Kidney capillary endothelial cell (primary cell): ENCODE measurements at regions not wholly inside any gene's neighbourhood (a gene's known extent, or its start where the extent isn't known, plus 50 kb on each side); places are given as distances from the start of the nearest gene placed in this dataset.

Source experiments
- DNase-seq: peaks from one replicate; pipeline ENCODE4 v3.0.0-alpha.2; 2018; ENCODE audit warnings: low spot score

DNA sequence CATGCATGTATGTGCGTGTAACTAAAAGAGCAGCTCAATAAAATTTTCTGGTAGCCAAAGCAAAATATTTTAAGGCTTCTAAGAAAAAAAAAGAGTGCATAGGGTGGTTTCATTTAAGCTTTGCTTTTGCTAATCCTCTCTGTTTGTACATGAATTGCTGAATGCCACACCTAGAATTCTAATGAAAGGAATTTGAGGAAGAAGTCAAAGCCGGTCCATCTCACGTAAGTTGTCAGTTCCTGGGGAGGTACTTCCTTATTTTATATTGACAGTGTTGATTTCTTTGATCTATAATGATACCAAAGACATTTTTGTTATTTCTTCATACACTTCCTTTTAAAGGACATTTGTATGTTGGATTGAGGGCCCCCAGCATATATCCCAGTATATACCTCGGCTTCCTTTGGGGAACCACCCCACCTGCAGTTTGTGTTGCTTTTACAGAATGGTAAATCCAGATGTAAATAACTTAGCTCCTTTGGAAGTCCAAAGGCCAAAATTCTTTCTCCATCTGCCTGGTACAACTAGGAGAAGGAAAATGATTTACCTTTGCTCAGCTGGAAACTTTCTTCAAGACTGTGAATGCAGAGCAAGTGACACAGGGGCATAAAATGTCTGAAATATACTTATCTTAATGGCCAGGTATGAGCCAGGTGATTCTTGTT, 420.9 kb upstream of the ATP2B1 start:
- no peak for DNase-seq

DNA sequence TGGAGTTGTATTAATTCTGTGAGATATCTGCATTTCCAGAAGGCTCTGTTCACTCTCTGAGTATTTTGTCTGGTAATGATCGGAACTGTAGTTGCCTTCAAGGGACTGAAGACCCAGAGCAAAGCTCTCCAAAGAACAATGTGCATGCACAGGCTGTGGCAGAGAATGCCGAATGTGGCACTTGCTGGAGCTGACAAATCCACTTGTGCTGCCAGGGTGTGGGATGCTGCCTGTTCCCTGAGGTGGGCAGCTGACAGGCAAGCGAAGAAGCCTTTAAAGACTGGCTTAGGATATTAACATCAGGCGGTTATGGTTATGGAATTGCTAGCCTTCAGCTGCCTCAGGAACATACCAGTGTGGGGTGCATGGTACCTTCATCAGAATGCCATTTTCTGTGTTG, 419.9 kb upstream of the ATP2B1 start:
- no peak for DNase-seq

DNA sequence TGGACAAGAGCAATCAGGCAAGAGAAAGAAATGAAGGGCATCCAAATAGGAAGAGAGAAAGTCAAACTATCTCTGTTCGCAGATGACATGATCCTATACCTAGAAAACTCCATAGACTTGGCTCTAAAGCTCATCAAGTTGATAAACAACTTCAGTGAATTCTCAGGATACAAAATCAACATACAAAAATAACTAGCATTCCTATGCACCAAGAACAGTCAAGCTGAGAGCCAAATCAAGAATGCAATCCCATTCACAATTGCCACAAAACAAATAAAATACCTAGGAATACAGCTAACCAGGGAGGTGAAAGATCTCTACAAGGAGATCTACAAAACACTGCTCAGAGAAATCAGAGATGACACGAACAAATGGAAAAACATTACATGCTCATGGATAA, 417.5 kb upstream of the ATP2B1 start:
- no peak for DNase-seq

DNA sequence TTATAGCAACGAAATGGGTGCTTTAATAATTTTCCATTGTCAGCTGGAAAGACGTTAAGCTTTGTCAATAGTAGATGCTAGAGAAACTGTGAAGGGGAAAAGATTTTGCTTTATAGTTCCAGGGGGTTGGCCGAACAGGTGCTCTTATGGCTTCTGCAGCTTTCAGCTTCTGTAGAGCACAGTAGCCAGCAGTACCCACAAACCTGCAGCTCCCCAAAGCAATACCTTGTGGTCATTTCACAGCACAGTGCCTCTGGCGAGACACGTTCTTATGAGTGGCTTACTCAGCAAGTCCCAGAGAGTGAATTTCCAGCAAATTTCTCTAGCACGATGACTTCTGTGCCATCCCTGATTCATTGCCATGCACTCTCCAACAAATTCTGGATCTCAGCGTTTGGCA, 416.3 kb upstream of the ATP2B1 start:
- no peak for DNase-seq

DNA sequence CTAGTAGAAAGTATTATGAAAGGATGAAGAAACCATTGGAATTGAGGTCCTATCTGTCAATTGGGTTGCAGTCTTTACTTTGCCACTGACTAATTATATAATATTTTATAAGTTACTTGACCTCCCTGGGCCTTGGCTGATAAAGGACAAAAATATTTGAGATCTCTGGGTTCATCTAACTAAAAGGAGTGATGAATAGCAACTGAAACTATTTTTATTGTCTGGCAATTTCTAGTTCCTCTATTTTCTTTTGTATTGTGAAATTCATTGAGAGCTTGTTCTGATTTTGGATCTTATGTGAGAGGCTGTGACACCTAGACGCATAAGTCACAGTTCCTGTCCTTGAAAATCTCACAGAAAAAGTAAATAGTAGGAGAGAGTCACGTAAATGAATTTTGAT, 415.7 kb upstream of the ATP2B1 start:
- no peak for DNase-seq

DNA sequence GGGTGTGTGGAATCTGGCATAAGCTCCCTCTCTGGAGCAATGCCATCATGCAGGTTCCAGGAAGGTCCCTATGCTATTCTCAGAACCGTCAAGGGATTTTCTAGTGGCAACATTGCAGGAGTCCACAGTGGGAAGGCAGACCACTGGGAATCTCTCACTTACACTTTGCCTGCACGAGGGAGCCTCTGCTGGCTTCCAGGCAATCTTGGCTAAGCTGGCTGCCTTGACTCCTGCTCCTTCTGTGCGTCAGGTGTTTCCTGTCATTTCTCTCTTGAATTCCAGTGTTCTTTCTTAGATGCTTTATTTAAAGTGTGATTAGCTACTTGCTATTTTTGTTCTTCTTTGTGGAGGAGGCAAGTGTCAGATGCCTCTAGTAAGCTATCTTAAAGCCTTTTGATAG, 414.0 kb upstream of the ATP2B1 start:
- DNase-seq: no peak

DNA sequence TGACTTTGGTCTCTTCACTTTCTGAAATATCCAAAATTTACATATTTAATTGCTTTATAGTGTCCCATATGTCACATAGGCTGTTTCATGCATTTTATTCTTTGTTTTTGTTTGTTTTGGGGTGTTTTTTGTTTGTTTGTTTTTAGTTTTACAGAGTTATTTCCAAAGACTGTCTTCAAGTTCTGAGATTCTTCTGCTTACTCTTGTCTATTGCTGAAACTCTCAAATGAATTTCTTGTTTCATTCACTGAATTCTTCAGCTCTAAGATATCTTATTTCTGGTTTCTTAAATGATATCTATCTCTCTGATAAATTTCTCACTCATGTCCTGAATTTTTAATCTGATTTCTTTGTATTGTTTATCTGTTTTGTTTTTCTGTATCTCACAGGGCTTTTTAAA, 412.0 kb upstream of the ATP2B1 start:
- DNase-seq: no peak

DNA sequence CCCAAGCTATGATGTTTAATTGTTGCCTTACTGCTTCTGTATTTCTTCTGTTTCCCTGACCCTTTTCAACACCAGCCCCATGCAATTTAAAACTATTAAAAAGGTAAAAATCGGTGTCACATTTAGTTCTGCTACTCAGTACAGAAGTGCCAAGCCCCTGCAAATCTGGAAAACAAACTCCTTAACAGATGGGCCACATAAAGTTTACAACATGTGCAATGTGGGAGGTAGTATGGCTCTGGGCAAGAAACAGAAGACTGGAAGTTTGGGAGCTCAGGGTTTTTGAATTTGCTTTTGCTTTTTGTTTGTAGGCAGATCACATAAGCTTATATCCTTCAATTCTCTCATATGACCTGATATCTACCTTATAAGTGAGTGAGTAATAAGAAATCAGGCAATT, 404.0 kb upstream of the ATP2B1 start:
- no peak for DNase-seq

DNA sequence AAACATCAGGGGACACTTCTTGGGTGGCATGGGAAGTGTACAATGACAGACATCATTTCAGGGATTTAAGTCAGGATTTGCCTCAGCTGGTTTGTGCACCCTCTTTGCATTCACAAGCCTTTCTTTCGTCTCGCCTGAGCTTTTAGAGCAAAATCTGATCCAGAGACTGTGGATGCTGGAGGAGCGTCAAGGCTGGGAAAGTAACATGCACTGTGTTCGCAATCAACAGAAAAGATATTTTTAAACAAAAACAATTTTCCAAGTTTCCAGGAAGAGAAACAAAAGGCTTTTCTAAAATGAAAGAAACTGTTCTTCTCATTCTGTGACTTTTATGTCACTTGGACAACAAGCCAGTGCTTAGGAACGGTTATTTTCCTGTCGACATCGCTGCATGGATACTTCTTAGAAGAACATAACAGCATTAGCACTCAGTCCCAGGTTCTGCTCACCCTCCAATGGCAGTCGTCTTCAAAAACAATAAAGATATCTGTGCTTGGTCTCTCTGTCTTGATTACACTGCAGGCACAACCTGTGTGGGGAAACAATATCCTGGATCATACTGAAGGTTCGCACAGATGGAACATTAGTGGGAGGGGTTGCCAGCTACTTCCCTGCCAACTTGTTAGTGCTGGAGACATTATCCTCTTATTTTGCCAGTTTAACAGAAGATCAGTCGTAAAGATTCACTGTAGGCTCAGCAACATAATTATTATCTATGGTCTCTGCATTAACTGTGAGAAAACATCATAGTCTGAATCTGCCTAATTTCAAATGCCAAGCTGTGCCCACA, 403.3 kb upstream of the ATP2B1 start:
- DNase-seq: no peak

DNA sequence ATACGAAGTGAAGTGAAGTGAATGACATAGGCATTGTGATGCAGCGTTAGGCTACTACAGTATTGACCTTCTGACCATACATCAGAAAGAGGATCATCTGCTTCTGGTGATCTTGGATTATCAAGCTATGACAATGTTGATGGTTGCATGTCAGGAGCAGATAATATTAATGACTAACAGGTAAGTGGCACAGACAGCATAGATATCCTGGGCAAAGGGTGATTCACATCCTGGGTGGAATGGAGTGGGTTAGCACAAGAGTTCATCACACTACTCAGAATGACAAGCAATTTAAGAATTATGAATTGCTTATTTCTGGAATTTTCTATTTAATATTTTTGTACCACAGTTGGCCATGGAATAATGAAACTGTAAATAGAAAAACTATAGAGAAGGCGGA, 397.9 kb upstream of the ATP2B1 start:
- no peak for DNase-seq

DNA sequence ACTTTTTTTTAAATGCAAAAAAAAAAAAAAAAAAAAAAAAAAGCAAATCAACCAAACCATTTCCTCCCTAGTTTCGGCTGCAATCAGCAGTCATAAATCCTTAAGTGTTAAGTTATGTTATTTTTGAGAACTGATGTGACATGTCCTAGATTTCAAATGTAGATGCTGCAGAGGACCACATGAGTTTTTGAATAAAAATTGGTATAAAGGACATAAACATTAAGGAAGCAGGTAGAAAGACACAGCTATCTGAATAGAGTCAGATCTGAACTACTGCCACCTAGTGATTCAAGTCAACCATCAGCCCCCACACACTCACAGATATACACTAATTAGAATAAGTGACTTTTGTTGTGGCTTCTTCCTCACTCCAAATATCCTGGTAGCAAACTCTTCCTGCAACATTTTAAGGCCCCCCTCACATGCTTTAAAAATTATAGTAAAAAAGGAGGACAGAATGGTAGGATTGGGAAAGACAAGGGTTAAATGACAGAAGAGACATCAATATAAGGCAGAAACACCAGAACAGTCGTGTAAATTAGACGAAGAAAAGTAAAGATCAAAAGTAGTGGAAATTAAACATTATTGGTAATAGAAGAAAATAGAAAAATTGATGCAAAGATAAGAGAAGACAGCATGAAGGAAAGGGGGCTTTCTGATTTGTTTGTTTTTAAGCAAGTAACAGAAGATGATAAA, 394.5 kb upstream of the ATP2B1 start:
- DNase-seq: peak; percentile 39

DNA sequence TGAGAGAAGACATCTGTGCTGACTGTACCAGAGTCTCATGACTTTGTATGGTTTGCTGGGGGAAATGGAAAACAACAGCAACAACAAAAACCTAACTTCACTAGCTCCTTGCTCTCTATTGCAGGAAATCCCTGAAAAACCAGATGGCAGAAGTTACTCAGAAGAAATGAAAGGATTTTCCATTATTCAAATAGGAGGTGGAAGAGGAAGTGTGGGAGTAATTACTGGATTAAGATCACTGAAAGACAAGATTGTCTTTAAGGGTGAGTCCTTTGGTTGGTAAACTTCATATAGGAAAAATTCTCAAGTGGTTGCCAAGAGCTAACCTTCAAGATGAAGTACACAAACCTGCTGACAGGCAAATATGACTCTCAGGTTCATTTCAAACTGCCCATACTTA, 391.9 kb upstream of the ATP2B1 start:
- DNase-seq: no peak

DNA sequence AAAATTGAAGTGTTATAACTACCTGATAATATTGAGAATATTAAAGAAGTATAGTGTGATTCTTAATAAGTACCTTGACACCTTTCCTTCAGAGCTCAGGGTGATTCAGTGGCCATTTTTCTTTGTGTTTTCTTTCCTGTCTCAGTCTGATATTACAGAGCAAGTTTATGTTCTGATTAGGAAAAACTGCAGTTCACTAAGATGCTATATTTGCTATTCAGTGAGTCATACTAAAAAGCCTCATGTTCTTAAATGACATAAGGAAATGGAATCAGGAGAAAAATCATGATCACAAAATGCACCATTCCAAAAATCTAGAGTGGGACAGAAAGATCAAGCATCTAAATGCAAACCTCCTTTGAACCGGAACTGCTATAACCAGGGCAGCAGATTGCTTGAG, 390.6 kb upstream of the ATP2B1 start:
- DNase-seq: no peak

DNA sequence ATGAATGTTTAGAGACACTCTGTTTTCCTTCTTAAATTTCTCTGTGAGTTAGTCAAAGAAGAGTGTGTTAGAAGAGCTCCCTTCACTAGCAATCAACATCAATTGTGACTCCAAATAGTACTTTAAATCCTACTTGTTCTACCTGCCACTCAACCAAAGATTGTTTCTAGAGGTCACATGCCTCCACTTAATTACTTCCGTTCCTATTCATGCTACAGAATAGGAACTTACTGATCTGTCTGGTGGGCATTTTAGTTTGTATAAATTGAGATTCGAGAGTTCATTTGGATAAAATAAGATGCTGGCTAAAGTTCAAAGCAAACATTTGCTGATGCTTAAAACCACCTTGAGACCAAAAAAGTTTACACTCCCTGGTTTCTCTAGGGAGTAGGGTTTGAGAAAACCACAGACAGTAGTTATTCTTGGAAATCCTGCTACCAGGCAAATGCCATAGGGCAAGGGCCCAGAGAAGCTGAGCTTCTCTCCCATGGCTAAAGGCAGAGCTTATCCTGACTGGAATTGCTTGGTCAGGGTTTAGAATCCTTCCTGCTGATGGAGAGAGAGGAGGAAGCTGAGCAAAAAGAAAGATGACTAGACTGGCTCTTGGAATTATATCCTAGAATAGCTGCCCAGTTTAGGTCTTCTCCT, 389.6 kb upstream of the ATP2B1 start:
- no peak for DNase-seq

DNA sequence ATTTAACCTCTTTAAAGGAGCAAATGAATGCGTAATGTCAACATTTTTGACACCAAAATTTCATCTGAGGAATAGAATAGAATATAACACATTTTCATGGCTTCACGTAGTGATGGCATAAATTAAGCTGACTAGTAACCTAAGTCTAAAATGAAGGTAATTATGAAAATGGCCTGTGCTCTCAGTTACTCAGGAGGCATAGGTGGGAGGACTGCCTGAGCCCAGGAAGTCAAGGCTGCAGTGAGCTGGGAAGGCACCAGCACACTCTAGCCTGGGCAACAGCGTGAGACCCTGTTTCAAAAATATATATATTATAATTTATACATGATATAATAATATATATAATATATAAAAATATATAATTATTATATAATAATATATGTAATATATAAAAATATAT, 383.2 kb upstream of the ATP2B1 start:
- no peak for DNase-seq

DNA sequence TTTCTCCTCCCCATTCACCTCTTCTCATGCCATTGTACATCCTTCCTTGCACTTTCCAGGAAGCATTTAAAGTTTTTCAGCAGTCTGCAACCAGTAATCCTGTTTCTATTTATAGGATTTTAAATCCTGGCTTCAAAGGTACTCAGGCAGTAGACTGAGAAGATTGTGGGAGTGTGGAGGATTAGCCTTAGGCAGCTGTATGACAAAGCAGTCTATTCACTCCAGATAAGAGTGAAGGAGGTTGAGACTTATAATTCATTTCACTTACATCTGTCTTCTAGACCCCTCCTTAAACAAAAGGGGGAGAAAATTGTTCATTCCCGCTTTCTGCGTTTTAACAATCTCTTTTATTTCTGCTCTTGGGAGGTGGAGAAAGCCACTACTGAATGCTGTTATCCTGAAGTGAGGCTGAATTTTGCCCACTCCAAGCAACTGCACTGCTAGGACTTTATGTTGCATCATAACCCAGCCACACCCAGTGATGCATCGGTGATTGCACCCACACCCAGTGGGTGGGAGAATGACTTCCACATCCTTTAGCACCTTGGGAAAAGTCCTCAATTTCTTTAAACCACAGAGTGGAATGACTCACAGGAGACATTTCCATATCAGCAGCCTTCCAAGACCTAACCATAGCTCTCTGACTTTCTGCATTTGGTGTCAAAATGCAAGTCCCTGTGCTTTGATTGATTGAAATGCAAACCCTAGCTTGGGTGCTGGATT, 382.5 kb upstream of the ATP2B1 start:
- DNase-seq: peak; percentile 15

DNA sequence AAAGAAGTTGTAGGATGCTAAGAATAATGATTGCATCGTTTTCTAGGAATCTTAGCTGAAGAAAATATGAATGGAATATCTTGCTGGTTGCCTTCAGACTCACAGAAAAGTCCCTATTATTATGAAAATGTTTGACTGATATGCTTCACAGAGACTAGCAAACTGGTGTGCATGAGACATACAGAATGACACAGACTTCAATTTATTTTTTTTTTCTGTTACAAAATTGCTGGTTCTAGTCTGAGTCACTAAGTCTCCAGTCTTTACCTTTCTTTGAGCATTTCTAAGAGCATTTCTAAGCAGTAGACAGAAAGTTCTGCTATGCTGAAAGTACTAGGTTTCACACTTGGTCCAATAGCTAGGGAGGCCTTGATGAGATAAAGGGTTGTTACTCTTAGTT, 377.6 kb upstream of the ATP2B1 start:
- no peak for DNase-seq

DNA sequence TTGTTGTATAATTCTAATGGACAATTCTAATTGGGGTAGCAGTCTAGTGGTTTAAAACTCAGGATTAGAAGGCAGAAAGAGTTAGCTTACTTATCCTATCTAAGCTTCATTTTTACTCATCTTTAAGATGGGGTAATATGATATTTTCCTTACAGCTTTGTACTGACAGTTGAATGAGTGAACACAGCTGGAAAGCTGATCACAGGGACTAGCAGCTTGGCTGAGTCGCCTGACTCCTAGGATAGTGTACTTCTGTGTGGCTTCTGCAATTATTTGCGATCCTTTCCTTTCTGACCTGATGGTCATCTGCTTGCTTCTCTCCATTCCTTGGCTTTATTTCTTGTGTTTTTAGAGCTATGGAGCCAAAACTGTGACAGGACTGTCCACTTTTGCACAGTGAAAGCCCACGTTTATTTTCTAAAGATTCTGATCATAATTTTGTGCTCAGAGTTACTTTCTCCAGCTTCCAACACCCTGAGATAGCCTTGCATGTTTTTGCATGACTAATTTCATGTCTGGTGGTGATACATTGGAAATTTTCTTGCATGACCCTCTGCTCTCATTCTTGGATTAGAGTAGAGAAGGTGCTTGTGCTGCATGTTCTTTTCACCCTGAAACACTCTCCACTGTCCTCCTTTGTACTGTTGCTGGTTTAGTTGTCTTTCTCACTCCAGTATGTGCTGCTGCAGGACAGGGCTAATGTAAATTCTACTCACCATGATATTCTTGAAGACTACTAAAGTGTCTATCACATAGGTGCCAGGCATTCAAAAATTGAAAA, 377.0 kb upstream of the ATP2B1 start:
- DNase-seq: no peak

DNA sequence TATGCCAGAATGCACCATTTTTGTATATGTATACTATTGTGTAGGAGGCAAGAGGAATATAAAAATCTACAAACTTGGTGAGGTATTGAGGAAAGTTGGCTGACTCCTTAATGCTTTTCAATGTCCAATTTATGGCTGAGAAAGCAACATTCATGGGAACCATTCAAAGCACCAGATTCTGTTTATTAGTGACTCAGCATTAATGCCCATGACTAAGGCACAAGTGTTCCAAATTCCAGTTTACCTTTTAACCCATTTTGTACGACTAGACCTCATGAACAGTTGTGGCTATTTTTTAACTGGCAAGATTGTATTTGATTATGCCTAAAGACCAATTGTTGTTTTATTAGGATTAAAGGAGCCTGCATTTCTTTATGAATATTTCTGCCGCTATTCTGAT, 375.4 kb upstream of the ATP2B1 start:
- DNase-seq: no peak

DNA sequence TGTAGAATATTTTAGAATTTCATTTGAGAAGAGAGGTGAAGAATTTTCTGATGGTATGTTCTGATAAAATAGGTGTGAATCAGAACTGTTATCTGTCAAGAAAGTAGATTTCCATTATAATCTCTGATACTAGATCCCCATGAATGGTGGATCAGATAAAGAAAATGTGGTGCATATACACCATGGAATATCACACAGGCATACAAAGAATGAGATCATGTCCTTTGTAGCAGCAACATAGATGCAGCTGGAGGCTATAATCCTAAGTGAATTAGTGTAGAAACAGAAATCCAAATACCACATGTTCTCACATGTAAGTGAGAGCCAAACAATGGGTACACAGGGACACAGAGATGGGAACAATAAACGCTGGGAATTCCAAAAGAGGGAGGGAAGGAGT, 372.0 kb upstream of the ATP2B1 start:
- DNase-seq: no peak

DNA sequence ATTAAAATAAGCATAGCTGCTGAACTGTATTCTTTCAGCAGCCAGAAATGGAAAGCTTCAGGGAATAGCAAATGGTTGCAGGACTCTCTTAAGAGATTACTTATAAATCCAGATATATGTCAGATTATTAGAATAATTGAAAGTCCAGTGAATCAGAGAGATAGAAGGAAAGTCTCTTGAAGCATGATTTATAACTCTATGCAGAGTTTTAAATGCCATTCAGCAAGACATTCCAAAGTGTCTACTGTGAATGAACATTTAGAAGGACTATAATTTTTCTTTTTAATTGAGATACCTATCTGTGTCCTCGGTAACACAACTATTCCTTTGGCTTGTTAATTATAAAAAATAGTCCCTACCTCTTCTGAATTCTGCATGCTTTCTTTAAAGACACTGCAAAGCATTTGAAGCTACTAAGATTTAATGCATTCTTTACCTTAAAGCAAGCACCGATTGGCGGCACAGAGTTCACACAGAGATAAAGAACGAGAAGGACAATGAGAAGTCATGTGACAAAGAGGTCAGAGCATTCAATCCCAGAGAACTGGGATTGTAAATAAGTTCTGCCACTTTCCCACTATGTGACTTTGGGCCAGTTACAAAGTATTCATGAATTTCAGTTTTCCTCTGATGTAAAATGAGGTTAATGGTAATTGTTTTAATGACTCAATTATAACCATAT, 371.0 kb upstream of the ATP2B1 start:
- DNase-seq: no peak
